Tibial artery (tissue), 4 donors: ENCODE measurements at regions not wholly inside any gene's neighbourhood (a gene's known extent, or its start where the extent isn't known, plus 50 kb on each side); places are given as distances from the start of the nearest gene placed in this dataset.

Experiments used
- DNase-seq, 2 donors: peaks; one replicate each; pipeline ENCODE4 v3.0.0-alpha.2; 2019
- H3K27ac ChIP-seq, 2 donors: fragments of 200-600 bp; sonication (generic) in 1 of 2; 1 replicate in 1 of 2; 2 replicates in 1 of 2; pipeline ENCODE4 v1.5.1; 2018 to 2019; ENCODE audit warnings: mild to moderate bottlenecking in 1 of 2
- H3K27me3 ChIP-seq, 2 donors: fragments of 200-600 bp; sonication (generic) in 1 of 2; one replicate each; pipeline versions ENCODE4 v1.5.1 to v1.6.0; 2016 to 2019
- H3K36me3 ChIP-seq, 3 donors: fragments of 200-600 bp; sonication (generic) in 2 of 3; one replicate each; pipeline ENCODE4 v1.5.1; 2016 to 2019; ENCODE audit warnings: mild to moderate bottlenecking in 2 of 3
- H3K4me1 ChIP-seq, 4 donors: fragments of 200-600 bp; sonication (generic) in 2 of 4; 1 replicate in 3 of 4; 2 replicates in 1 of 4; pipeline ENCODE4 v1.5.1; 2016 to 2019
- H3K4me3 ChIP-seq, 2 donors: fragments of 200-600 bp; sonication (generic) in 1 of 2; 1 replicate in 1 of 2; 2 replicates in 1 of 2; pipeline ENCODE4 v1.5.1; 2018 to 2019; ENCODE audit warnings: mild to moderate bottlenecking in 2 of 2
- H3K9me3 ChIP-seq, 3 donors: fragments of 200-600 bp; sonication (generic) in 1 of 3; one replicate each; pipeline ENCODE4 v1.5.1; 2016 to 2019
- CTCF ChIP-seq, 2 experiments: fragments of 200-600 bp in 1 of 2; fragments of 450-650 bp in 1 of 2; IDR thresholded peaks; one replicate each; pipeline ENCODE4 v1.5.1; 2017 to 2019; ENCODE audit warnings: antibody characterized with exemption in 2 of 2, mild to moderate bottlenecking in 1 of 2, moderate library complexity in 1 of 2
- intact Hi-C: fragments of 100-400 bp; cut with DNase I; formaldehyde crosslinking; loops from one replicate; pipeline ENCODE4 v1.15.0; 2023; ENCODE audit warnings: low total_unique reads

- no peaks in the 10 kb centered on the region for H3K36me3 ChIP-seq
- no peaks in the 10 kb centered on the region for H3K4me1 ChIP-seq
- H3K4me3 ChIP-seq = no peak overlapping the region
- intact Hi-C loops = no loop called here
- no peaks in the 10 kb centered on the region for H3K27me3 ChIP-seq
- no peak overlapping the region for H3K27ac ChIP-seq
- H3K9me3 ChIP-seq = peaks cover 0 to 22% (median 19%) of the 10 kb centered on the region in 3 donors
- DNase-seq = no peak
- no peak for TF ChIP-seq CTCF (IDR thresholded peaks at IDR 0.05)
Measured at GRCh38 chr19:23565256-23565655, 121.8 kb downstream of the ZNF675 start.

- Histone ChIP-seq H3K4me1 (no peaks in the 10 kb centered on the region), H3K27me3 (no peaks in the 10 kb centered on the region), H3K4me3 (no peak overlapping the region), H3K36me3 (no peaks in the 10 kb centered on the region), H3K9me3 (peaks cover 0 to 7% (median 5%) of the 10 kb centered on the region in 3 donors), H3K27ac (no peak overlapping the region)
- intact Hi-C loops = no loop called here
- TF ChIP-seq CTCF (IDR thresholded peaks at IDR 0.05) = no peak
- no peak for DNase-seq
Measured at GRCh38 chr19:23563326-23563725, 123.7 kb downstream of the ZNF675 start.

- H3K4me1 ChIP-seq = no peaks in the 10 kb centered on the region
- H3K9me3 ChIP-seq = no peaks in the 10 kb centered on the region
- H3K27ac ChIP-seq = no peak overlapping the region
- no peak for DNase-seq
- no peaks in the 10 kb centered on the region for H3K36me3 ChIP-seq
- intact Hi-C loops = no loop called here
- TF ChIP-seq CTCF (IDR thresholded peaks at IDR 0.05) = no peak
- no peaks in the 10 kb centered on the region for H3K27me3 ChIP-seq
- H3K4me3 ChIP-seq = no peak overlapping the region
Measured at GRCh38 chr19:23561341-23561740, 125.7 kb downstream of the ZNF675 start.

GRCh38 chr19:23560051-23560450 is 127.0 kb downstream of the ZNF675 start:
- Histone ChIP-seq H3K4me1 (no peaks in the 10 kb centered on the region), H3K27me3 (no peaks in the 10 kb centered on the region), H3K36me3 (no peaks in the 10 kb centered on the region), H3K27ac (no peak overlapping the region), H3K4me3 (no peak overlapping the region), H3K9me3 (no peaks in the 10 kb centered on the region)
- intact Hi-C loops = no loop called here
- no peak for DNase-seq
- no peak for TF ChIP-seq CTCF (IDR thresholded peaks at IDR 0.05)

GRCh38 chr19:23558541-23558940 is 128.5 kb downstream of the ZNF675 start:
- Histone ChIP-seq H3K4me1 (no peaks in the 10 kb centered on the region), H3K27ac (no peak overlapping the region), H3K27me3 (no peaks in the 10 kb centered on the region), H3K4me3 (no peak overlapping the region), H3K36me3 (no peaks in the 10 kb centered on the region), H3K9me3 (no peaks in the 10 kb centered on the region)
- TF ChIP-seq CTCF (IDR thresholded peaks at IDR 0.05) = no peak
- intact Hi-C loops = loop anchor here (10.0 kb wide), 1 partner anchor 234 kb away; no protein-coding TSS in a partner anchor
- no peak for DNase-seq

- Histone ChIP-seq H3K4me3 (no peak overlapping the region), H3K9me3 (no peaks in the 10 kb centered on the region), H3K27ac (no peak overlapping the region), H3K4me1 (no peaks in the 10 kb centered on the region), H3K36me3 (no peaks in the 10 kb centered on the region), H3K27me3 (no peaks in the 10 kb centered on the region)
- DNase-seq = no peak
- intact Hi-C loops = loop anchor here (10.0 kb wide), 1 partner anchor 233 kb away; no protein-coding TSS in a partner anchor
- no peak for TF ChIP-seq CTCF (IDR thresholded peaks at IDR 0.05)
Measured at GRCh38 chr19:23557381-23557780, 129.6 kb downstream of the ZNF675 start.
